ENCODE measurements at regions not wholly inside any gene's neighbourhood (a gene's known extent, or its start where the extent isn't known, plus 50 kb on each side); places are given as distances from the start of the nearest gene placed in this dataset.

- no peak for DNase-seq (ENCODE audit: low spot score)
- Mint-ChIP-seq H3K27me3 (ENCODE audit: insufficient read depth) (peaks cover 5% of the 10 kb centered on the region), H3K9me3 (no peaks in the 10 kb centered on the region), H3K27ac (no peak overlapping the region), H3K4me3 (no peak overlapping the region), H3K4me1 (ENCODE audit: low read depth) (no peaks in the 10 kb centered on the region), H3K36me3 (ENCODE audit: low read depth) (no peaks in the 10 kb centered on the region)
- intact Hi-C loops (cut with micrococcal nuclease) = no loop called here
These were observed 132.5 kb downstream of the NDUFA10 start for GRCh38 chr2:239892441-239893235.

DNA sequence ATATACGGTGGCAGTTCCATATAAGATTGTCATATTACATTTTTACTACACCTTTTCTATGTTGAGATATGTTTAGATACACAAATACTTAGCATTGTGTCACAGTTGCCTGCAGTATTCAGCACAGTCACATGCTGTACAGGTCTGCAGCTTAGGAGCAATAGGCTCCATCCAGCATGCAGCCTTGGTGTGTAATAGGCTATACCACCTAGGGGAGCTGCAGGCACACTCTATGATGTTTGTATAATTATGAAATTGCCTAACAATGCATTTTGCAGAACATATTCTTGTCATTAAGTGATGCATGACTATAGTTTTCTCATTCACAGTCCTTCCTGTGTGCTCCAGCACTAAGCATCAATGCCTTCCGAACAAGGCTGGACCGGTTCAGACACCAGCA lies 133.4 kb downstream of the NDUFA10 start:
- Mint-ChIP-seq H3K27me3 (ENCODE audit: insufficient read depth) (peaks cover 6% of the 10 kb centered on the region), H3K4me1 (ENCODE audit: low read depth) (no peaks in the 10 kb centered on the region), H3K9me3 (no peaks in the 10 kb centered on the region), H3K36me3 (ENCODE audit: low read depth) (no peaks in the 10 kb centered on the region), H3K27ac (no peak overlapping the region), H3K4me3 (no peak overlapping the region)
- intact Hi-C loops (cut with micrococcal nuclease) = no loop called here
- DNase-seq (ENCODE audit: low spot score) = no peak

DNA sequence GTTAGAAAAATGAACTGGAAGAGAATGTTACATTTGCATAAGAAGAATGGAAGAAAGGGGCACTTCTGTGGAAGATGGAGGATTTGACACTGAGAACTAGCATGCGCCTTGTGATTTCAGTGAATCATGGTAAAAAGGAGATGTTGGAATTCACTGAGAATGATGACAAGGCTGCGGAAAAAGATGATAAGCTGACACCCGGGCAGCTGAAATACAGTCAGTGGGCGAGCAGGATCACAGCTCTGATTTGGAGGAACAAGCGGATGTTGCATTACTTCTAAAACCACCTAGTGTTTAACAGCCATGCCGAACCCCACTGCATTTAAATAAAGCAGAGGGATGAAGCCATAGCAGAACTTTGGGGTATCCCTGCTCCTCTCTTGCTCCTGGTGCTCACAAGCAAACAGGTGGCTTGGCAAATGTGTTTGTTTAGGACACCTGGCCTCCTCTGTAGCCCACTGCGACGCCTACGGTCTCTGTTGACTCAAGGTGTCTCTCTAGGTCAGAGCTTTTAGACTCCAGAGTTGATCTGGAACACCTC lies 134.9 kb downstream of the NDUFA10 start:
- Mint-ChIP-seq H3K9me3 (peaks cover 7% of the 10 kb centered on the region), H3K27ac (no peak overlapping the region), H3K4me1 (ENCODE audit: low read depth) (no peaks in the 10 kb centered on the region), H3K27me3 (ENCODE audit: insufficient read depth) (peaks cover 9% of the 10 kb centered on the region), H3K4me3 (no peak overlapping the region), H3K36me3 (ENCODE audit: low read depth) (no peaks in the 10 kb centered on the region)
- no peak for DNase-seq (ENCODE audit: low spot score)
- intact Hi-C loops (cut with micrococcal nuclease) = no loop called here

DNA sequence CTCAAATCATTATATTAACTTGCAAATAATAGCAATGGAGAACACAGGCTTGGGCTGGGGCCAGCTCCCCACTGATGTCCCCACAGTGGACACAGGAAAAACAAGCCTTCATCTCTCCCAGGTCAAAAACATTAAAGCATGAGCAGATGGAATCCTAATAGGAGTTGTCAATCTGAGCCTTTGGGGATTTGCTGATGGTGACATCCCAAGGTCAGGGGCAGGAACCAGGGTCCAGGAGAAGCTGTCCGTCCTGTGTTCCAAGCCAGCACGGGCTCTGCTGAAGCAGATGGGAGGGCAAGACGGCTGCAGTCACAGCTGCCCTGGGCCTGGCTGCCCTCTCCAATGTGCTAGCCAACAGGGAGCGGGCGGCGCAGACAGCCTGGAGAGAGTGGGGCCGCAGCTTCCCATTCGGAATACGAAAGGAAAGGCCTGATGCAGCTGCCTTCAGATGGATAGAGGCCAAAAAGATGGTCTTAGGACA lies 135.5 kb downstream of the NDUFA10 start:
- DNase-seq (ENCODE audit: low spot score) = no peak
- intact Hi-C loops (cut with micrococcal nuclease) = no loop called here
- Mint-ChIP-seq H3K9me3 (peaks cover 13% of the 10 kb centered on the region), H3K4me3 (no peak overlapping the region), H3K27ac (no peak overlapping the region), H3K36me3 (ENCODE audit: low read depth) (peaks cover under 1% of the 10 kb centered on the region), H3K27me3 (ENCODE audit: insufficient read depth) (peaks cover 10% of the 10 kb centered on the region), H3K4me1 (ENCODE audit: low read depth) (no peaks in the 10 kb centered on the region)

GRCh38 chr2:239887604-239888003 lies 137.5 kb downstream of the NDUFA10 start:
- Mint-ChIP-seq H3K36me3 (ENCODE audit: low read depth) (peaks cover 2% of the 10 kb centered on the region), H3K27ac (no peak overlapping the region), H3K9me3 (peaks cover 17% of the 10 kb centered on the region), H3K4me1 (ENCODE audit: low read depth) (no peaks in the 10 kb centered on the region), H3K4me3 (no peak overlapping the region), H3K27me3 (ENCODE audit: insufficient read depth) (peaks cover 10% of the 10 kb centered on the region)
- no peak for DNase-seq (ENCODE audit: low spot score)
- intact Hi-C loops (cut with micrococcal nuclease) = no loop called here

GRCh38 chr2:239886781-239887180 lies 138.4 kb downstream of the NDUFA10 start:
- DNase-seq (ENCODE audit: low spot score) = no peak
- H3K27ac Mint-ChIP-seq = no peak overlapping the region
- H3K4me3 Mint-ChIP-seq = no peak overlapping the region
- H3K36me3 Mint-ChIP-seq (ENCODE audit: low read depth) = peaks cover 2% of the 10 kb centered on the region
- intact Hi-C loops (cut with micrococcal nuclease) = no loop called here
- H3K27me3 Mint-ChIP-seq (ENCODE audit: insufficient read depth) = peaks cover 13% of the 10 kb centered on the region
- H3K4me1 Mint-ChIP-seq (ENCODE audit: low read depth) = peaks cover 6% of the 10 kb centered on the region
- peaks cover 17% of the 10 kb centered on the region for H3K9me3 Mint-ChIP-seq

GRCh38 chr2:239884875-239885274 lies 140.3 kb downstream of the NDUFA10 start:
- H3K4me3 Mint-ChIP-seq = no peak overlapping the region
- peaks cover 17% of the 10 kb centered on the region for H3K9me3 Mint-ChIP-seq
- DNase-seq (ENCODE audit: low spot score) = no peak
- H3K27me3 Mint-ChIP-seq (ENCODE audit: insufficient read depth) = peaks cover 10% of the 10 kb centered on the region
- H3K36me3 Mint-ChIP-seq (ENCODE audit: low read depth) = peaks cover 2% of the 10 kb centered on the region
- H3K4me1 Mint-ChIP-seq (ENCODE audit: low read depth) = peaks cover 6% of the 10 kb centered on the region
- intact Hi-C loops (cut with micrococcal nuclease) = no loop called here
- H3K27ac Mint-ChIP-seq = no peak overlapping the region

DNA sequence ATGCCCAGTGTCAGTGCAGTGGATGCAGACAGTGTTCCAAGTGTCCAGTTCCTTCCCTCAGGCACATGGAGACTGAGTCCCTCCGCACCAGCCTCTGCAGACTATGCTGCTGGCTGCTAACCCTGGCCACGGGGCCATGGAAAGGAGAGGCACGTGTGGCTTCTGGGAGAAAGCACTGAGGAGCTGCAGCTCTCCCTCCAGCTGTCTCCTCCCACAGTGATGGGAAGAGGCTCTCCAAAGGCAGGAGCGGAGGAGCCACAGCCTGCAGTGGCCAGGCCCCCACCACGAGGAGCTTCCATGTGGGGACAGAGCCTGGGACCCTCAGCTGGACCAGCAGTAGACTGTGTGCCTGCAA lies 141.1 kb downstream of the NDUFA10 start:
- peaks cover 10% of the 10 kb centered on the region for H3K27me3 Mint-ChIP-seq (ENCODE audit: insufficient read depth)
- H3K36me3 Mint-ChIP-seq (ENCODE audit: low read depth) = peaks cover 2% of the 10 kb centered on the region
- DNase-seq (ENCODE audit: low spot score) = no peak
- peaks cover 6% of the 10 kb centered on the region for H3K4me1 Mint-ChIP-seq (ENCODE audit: low read depth)
- intact Hi-C loops (cut with micrococcal nuclease) = no loop called here
- H3K4me3 Mint-ChIP-seq = no peak overlapping the region
- no peak overlapping the region for H3K27ac Mint-ChIP-seq
- H3K9me3 Mint-ChIP-seq = peaks cover 17% of the 10 kb centered on the region

DNA sequence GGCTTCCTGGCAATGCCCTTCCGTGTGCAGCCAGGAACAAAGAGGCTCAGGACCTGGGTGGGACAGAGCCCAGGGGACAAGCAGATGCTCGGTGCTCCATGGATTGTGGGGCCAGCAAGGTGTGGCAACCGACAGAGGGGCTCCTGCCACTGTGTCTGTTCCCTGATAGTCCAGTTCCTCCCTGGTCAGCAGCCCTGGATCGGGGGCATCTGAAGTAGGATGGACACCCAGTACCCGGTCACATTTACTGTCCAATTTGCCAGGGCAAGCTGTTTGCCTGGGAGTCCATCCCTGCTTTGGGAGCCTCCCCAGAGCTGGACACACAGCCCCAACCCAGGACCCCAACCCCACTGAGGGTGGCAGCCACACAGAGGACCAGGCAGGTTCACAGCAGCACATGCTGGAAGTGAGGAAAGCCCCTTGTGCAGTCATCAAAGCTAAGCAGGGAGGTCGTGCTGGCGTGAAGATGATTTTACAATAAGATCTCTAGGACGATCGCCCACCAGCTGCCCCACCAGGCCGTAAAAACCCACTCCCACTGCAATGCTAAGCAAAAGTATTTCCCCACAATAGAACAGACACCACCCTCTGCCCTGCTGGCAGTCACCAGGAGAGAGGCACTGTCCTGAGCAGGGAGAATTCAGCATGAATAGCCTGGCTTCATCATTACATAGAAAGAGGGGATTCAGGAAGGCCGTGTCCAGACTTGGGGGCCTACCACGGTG lies 141.7 kb downstream of the NDUFA10 start:
- Mint-ChIP-seq H3K27ac (no peak overlapping the region), H3K9me3 (peaks cover 17% of the 10 kb centered on the region), H3K4me3 (no peak overlapping the region), H3K27me3 (ENCODE audit: insufficient read depth) (peaks cover 10% of the 10 kb centered on the region), H3K36me3 (ENCODE audit: low read depth) (peaks cover 2% of the 10 kb centered on the region), H3K4me1 (ENCODE audit: low read depth) (peaks cover 6% of the 10 kb centered on the region)
- intact Hi-C loops (cut with micrococcal nuclease) = no loop called here
- no peak for DNase-seq (ENCODE audit: low spot score)

GRCh38 chr2:239882781-239883180 lies 142.4 kb downstream of the NDUFA10 start:
- peaks cover 9% of the 10 kb centered on the region for H3K27me3 Mint-ChIP-seq (ENCODE audit: insufficient read depth)
- no peak overlapping the region for H3K4me3 Mint-ChIP-seq
- H3K36me3 Mint-ChIP-seq (ENCODE audit: low read depth) = peaks cover 2% of the 10 kb centered on the region
- H3K4me1 Mint-ChIP-seq (ENCODE audit: low read depth) = peaks cover 6% of the 10 kb centered on the region
- peaks cover 17% of the 10 kb centered on the region for H3K9me3 Mint-ChIP-seq
- intact Hi-C loops (cut with micrococcal nuclease) = no loop called here
- H3K27ac Mint-ChIP-seq = no peak overlapping the region
- no peak for DNase-seq (ENCODE audit: low spot score)

GRCh38 chr2:239882331-239882732 lies 142.8 kb downstream of the NDUFA10 start:
- Mint-ChIP-seq H3K27ac (no peak overlapping the region), H3K36me3 (ENCODE audit: low read depth) (peaks cover 2% of the 10 kb centered on the region), H3K9me3 (peaks cover 17% of the 10 kb centered on the region), H3K4me1 (ENCODE audit: low read depth) (peaks cover 6% of the 10 kb centered on the region), H3K4me3 (no peak overlapping the region), H3K27me3 (ENCODE audit: insufficient read depth) (peaks cover 7% of the 10 kb centered on the region)
- DNase-seq (ENCODE audit: low spot score) = peak; percentile 24
- intact Hi-C loops (cut with micrococcal nuclease) = no loop called here

DNA sequence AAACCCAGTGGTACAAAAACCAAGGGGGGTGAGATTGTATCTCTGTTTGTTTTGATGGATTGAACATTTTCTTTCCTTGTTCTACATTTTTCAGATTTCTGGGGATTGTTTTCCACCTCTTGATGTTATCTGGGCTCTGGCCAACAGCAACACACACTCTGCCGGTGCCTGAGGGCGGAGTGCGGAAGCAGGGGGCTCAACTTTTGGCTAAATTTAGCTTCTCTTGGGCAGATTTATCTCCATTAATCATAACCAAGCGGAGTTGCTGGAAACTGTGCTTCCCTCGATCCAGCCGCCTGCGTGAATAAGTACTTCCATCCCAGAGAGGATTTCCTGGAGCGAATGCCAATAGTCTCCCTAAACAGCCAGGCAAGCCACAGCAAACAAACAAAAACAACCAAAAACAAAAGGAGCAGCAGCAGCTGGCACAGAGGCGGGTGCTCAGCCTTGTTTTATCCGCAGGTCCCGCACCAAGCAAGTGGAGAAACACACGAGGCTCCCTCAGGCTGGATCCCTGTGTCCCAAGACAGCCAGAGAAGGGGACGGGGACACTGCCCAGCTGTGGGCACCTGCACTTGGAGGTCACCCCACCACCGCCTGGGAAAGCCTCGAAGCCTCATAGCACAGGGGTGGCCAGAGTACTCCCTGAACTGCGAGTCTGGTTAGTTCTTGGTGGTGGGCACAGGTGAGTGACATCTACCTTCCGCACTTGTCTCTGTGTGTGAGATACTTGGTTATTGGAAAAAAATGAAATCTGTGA lies 143.4 kb downstream of the NDUFA10 start:
- no peak for DNase-seq (ENCODE audit: low spot score)
- Mint-ChIP-seq H3K27me3 (ENCODE audit: insufficient read depth) (peaks cover 7% of the 10 kb centered on the region), H3K9me3 (peaks cover 17% of the 10 kb centered on the region), H3K36me3 (ENCODE audit: low read depth) (peaks cover 2% of the 10 kb centered on the region), H3K27ac (no peak overlapping the region), H3K4me1 (ENCODE audit: low read depth) (peaks cover 6% of the 10 kb centered on the region), H3K4me3 (no peak overlapping the region)
- intact Hi-C loops (cut with micrococcal nuclease) = no loop called here

All from activated T-helper 1 cell treated with anti-CD3 and anti-CD28 coated beads, Interleukin-12 subunit alpha, Interleukin-12 subunit beta, Interleukin-2, Interleukin-4 antibody, amounts not matched to agents 30 ng/mL and 10 ng/mL and 1 ng/mL, durations not matched to agents 14 hours and 24 hours and 36 hours (primary cell).